ENCODE measurements at regions not wholly inside any gene's neighbourhood (a gene's known extent, or its start where the extent isn't known, plus 50 kb on each side); places are given as distances from the start of the nearest gene placed in this dataset.
"Not testable (repeated sequence)": the region's sequence is repeated elsewhere in the genome, so short reads cannot be mapped to it uniquely, and the experiment has no call there.

- TF ChIP-seq CTCF (conservative IDR thresholded peaks at IDR 0.05): no peak
- Mint-ChIP-seq H3K36me3 (ENCODE audit: low read depth) (no peaks in the 10 kb centered on the region), H3K4me3 (no peak overlapping the region), H3K4me1 (peaks cover 7% of the 10 kb centered on the region), H3K27ac (ENCODE audit: unreplicated experiment) (no peak overlapping the region), H3K9me3 (no peaks in the 10 kb centered on the region), H3K27me3 (ENCODE audit: low read depth) (no peaks in the 10 kb centered on the region)
- no peak for DNase-seq (ENCODE audit: low read depth, low spot score)
Measured at GRCh38 chr7:9124320-9124719, 690.9 kb downstream of the NXPH1 start.

GRCh38 chr7:9125246-9125645, 691.8 kb downstream of the NXPH1 start:
- no peak for DNase-seq (ENCODE audit: low read depth, low spot score)
- TF ChIP-seq CTCF (conservative IDR thresholded peaks at IDR 0.05): no peak
- H3K9me3 Mint-ChIP-seq: no peaks in the 10 kb centered on the region
- H3K27ac Mint-ChIP-seq (ENCODE audit: unreplicated experiment): no peak overlapping the region
- H3K27me3 Mint-ChIP-seq (ENCODE audit: low read depth): no peaks in the 10 kb centered on the region
- H3K4me1 Mint-ChIP-seq: peaks cover 7% of the 10 kb centered on the region
- no peaks in the 10 kb centered on the region for H3K36me3 Mint-ChIP-seq (ENCODE audit: low read depth)
- no peak overlapping the region for H3K4me3 Mint-ChIP-seq

- Mint-ChIP-seq H3K4me1 (peaks cover 7% of the 10 kb centered on the region), H3K27ac (ENCODE audit: unreplicated experiment) (no peak overlapping the region), H3K27me3 (ENCODE audit: low read depth) (no peaks in the 10 kb centered on the region), H3K9me3 (no peaks in the 10 kb centered on the region), H3K4me3 (no peak overlapping the region), H3K36me3 (ENCODE audit: low read depth) (no peaks in the 10 kb centered on the region)
- TF ChIP-seq CTCF (conservative IDR thresholded peaks at IDR 0.05): no peak
- DNase-seq (ENCODE audit: low read depth, low spot score): no peak
Measured at GRCh38 chr7:9127901-9128300, 694.5 kb downstream of the NXPH1 start.

- DNase-seq (ENCODE audit: low read depth, low spot score): no peak
- no peaks in the 10 kb centered on the region for H3K27me3 Mint-ChIP-seq (ENCODE audit: low read depth)
- no peak overlapping the region for H3K27ac Mint-ChIP-seq (ENCODE audit: unreplicated experiment)
- TF ChIP-seq CTCF (conservative IDR thresholded peaks at IDR 0.05): no peak
- H3K4me3 Mint-ChIP-seq: no peak overlapping the region
- no peaks in the 10 kb centered on the region for H3K4me1 Mint-ChIP-seq
- H3K9me3 Mint-ChIP-seq: peaks cover 3% of the 10 kb centered on the region
- no peaks in the 10 kb centered on the region for H3K36me3 Mint-ChIP-seq (ENCODE audit: low read depth)
Measured at GRCh38 chr7:9148687-9149086, 715.3 kb downstream of the NXPH1 start.

- no peaks in the 10 kb centered on the region for H3K27me3 Mint-ChIP-seq (ENCODE audit: low read depth)
- DNase-seq (ENCODE audit: low read depth, low spot score): no peak
- H3K9me3 Mint-ChIP-seq: peaks cover 3% of the 10 kb centered on the region
- no peaks in the 10 kb centered on the region for H3K4me1 Mint-ChIP-seq
- no peak for TF ChIP-seq CTCF (conservative IDR thresholded peaks at IDR 0.05)
- no peak overlapping the region for H3K4me3 Mint-ChIP-seq
- no peak overlapping the region for H3K27ac Mint-ChIP-seq (ENCODE audit: unreplicated experiment)
- no peaks in the 10 kb centered on the region for H3K36me3 Mint-ChIP-seq (ENCODE audit: low read depth)
Measured at GRCh38 chr7:9149499-9150082, 716.2 kb downstream of the NXPH1 start.

- H3K9me3 Mint-ChIP-seq; H3K4me3 Mint-ChIP-seq; H3K27ac Mint-ChIP-seq (ENCODE audit: unreplicated experiment); DNase-seq (ENCODE audit: low read depth, low spot score); H3K27me3 Mint-ChIP-seq (ENCODE audit: low read depth); H3K36me3 Mint-ChIP-seq (ENCODE audit: low read depth); H3K4me1 Mint-ChIP-seq: not testable (repeated sequence)
Measured at GRCh38 chr7:9163691-9164090, 730.3 kb downstream of the NXPH1 start.

Data from neural crest cell (in vitro differentiated cells).